Stimulated activated CD8-positive, alpha-beta memory T cell treated with anti-CD3 and anti-CD28 coated beads, Interleukin-4, amount 100 ng/mL, for 48 hours (primary cell): ENCODE measurements at regions not wholly inside any gene's neighbourhood (a gene's known extent, or its start where the extent isn't known, plus 50 kb on each side); places are given as distances from the start of the nearest gene placed in this dataset.
"Not testable (repeated sequence)": the region's sequence is repeated elsewhere in the genome, so short reads cannot be mapped to it uniquely, and the experiment has no call there.

ENCODE experiments used
- DNase-seq: peaks from one replicate; pipeline ENCODE4 v3.0.0-alpha.2; 2020

DNA sequence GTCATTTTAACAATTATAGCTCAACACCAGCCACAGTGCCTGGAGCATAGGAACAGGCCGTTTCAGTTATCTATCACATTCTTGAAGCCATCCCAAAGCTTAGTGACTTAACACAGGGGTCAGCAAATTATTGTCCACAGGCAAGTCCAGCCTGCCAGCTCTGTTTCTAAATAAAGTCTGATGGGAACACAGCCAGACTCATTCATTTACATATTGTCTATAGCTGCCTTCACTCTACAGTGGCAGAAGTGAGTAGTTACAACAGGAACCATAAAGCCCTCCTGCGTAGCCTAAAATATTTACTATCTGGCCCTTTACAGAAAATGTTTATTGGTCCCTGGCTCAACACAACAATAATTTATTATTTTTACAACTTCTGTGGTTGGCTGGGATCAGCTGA, 407.5 kb upstream of the AUTS2 start:
- DNase-seq = no peak

DNA sequence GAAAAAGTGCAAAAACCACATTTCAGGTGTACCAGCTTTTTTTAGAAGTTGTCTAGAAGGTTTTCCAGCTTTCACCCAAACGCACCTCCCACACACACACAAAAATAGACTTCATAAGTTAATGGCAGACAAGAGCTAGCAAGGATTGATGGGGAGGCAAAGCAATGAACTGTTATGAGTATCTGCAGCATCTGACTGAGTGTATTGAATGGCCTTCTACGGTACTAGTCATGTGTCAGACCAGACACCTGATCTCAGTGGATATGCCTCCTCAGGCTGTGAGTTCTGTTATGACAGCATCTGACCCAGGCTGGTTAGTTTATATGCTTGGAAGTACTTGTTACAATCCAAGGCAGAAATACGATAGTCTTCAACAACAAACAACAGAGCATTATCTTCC, 406.1 kb upstream of the AUTS2 start:
- no peak for DNase-seq

DNA sequence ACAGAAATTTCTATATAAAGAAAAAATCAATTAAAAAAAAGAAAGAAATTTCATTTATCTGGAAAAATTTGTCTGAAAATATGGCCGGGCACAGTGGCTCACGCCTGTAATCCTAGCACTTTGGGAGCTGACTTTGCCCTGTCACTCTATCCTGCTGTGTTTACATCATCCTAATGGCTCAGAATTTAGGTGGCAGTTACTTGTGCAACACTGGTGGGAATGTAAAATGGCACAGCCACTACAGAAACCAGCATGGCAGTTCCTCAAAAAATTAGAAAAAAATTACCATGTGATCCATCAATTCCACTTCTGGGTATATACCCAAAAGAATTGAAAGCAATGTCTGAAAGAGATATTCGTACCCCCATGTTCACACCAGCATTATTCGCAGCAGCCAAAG, 405.2 kb upstream of the AUTS2 start:
- no peak for DNase-seq

DNA sequence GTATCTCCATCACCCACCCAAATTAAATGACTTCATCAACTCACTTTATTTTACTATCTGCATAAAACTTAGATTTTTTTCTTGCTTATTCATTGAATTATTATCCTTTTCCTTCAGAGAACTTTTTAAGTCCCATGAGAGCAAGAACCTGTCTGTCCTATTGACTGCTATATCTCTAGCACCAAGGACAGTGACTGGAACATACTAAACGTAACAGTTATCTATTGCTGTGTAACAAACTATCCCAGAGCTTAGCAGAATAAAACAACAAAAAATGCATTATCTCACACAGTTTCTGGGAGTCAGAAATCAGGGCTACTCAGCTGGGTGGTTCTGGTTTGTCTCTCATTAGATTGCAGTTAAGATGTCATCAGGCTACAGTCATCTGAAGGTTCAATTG, 401.7 kb upstream of the AUTS2 start:
- DNase-seq = no peak

DNA sequence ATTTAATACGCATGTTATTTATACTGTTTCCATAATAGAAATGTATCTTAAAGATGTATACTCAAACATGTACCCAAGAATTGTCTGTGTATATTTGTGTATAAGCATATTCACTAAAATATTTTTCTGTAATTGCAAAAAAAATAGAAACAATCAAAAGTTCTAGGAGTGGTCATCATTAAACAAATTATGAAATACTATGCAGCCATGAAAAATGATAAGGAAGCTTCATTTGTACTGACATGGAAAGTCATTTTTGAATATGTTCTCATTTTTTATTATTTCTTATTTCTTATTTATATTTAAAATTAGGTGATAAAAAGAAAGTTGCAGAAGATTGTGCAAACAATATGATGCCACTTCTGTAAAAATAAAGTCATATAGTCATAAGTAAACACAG, 400.0 kb upstream of the AUTS2 start:
- DNase-seq = no peak

DNA sequence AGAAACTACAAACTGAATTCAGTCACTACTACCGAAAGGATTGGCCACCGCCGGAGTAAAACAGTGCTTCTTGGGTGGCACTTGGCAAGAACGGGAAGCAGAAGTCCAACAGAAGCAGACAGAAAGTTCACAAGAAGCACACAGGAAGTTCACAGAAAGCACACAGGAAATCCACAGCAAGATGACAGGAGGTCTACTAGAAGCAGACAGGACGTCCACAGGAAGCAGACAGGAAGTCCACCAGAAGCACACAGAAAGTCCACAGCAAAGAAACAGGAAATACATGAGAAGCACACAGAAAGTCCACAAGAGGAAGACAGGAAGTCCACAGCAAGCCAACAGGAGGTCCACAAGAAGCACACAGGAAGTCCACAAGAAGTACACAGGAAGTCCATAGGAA, 399.2 kb upstream of the AUTS2 start:
- no peak for DNase-seq

DNA sequence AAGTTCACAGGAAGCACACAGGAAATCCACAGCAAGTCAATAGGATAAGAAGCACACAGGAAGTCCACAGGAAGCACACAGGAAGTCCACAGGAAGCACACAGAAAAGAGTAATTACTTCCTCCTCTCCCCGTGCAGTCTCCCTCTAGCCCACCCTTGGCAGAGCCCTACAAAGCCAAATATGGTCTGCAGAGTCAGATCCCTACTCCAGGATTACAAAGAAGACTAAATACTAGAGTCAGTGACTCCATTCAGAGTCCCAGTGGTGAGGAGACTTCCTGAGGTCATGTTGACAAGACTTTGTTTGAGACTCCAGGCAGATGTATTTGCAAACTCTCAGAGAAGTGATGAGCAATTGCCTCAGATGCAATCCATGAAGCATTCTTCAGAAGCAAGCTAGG, 398.6 kb upstream of the AUTS2 start:
- no peak for DNase-seq

DNA sequence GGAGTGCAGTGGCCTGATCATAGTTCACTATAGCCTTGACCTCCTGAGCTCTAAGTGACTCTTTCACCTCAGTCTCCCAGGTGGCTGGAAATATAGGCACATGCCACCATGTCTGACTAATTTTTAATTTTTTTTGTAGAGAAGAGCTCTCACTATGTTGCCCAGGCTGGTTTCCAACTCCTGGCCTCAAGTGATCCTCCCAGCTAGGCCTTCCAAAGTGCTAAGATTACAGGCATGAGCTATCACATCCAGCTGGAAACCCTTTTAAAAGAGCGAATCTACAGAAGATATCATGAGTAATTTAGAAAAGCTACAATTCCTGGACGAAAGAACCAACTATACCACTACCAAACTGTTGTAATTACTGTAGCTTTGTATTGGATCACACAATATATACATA, 394.4 kb upstream of the AUTS2 start:
- no peak for DNase-seq

DNA sequence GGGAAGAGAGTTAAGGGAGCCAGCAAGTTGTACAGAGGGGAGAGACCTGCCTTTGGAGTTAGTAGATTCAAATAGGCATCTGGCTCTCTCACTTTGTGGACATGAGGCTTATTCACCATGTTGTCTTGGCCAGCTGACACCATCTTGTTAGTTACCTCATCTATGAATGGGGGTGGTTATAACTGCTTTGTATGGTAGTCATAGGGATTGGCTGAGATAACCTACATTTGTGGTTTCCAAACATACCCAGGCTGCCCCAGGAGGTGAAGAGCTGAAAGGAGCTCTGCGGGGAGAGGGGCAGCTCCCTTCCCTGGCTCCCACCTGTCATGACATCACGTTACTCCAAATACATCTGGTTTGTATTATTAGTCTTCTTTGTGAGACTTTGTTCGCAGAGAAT, 393.3 kb upstream of the AUTS2 start:
- no peak for DNase-seq

DNA sequence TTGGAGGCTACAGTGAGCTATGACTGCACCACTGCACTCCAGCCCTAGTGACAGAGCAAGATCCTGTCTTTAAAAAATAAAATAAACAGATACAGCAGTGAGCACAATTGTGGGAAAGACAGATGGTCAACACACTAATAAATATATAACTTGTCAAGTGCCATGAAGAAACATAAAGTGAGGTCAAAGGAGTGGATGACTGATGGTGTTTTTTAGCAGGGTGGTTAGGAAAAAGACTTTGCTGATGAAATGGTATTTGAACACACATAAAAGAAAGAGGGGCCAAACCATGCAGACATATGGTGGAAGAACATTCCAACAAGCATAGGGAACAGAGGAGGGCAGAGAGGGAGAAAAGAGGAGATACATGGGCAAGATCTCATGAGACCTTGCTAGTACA, 392.7 kb upstream of the AUTS2 start:
- no peak for DNase-seq

DNA sequence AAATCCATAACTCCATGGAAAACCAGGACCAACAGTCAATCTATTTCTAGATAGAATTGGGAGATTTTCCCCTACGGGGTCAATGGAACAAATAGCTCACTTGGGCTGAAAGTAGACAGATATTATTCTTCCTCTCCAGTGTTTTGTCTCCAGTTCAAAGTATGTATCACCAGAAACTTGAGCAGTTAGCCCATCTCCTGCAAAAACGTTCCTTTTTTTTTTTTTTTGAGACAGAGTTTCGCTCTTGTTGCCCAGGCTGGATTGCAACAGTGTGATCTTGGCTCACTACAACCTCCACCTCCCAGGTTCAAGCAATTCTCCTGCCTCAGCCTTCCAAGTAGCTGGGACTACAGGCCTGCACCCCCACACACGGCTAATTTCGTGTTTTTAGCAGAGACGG, 390.0 kb upstream of the AUTS2 start:
- no peak for DNase-seq

DNA sequence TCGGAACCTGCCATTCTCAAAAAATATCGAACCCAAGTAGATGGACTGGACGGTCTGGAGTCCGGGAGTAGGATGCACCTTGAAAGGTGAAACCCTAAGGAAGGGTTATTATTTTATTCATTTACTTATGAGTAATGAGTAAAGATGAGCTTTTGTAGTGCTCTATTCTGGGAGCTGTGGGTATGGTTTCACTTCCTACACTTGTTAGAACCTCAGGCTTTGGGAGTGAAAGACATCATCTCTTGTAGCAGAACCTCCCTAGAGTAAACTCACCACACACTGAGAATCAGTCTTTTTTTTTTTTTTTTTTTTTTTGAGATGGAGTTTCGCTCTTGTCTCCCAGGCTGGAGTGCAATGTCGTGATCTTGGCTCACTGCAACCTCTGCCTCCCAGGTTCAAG, 389.4 kb upstream of the AUTS2 start:
- no peak for DNase-seq

DNA sequence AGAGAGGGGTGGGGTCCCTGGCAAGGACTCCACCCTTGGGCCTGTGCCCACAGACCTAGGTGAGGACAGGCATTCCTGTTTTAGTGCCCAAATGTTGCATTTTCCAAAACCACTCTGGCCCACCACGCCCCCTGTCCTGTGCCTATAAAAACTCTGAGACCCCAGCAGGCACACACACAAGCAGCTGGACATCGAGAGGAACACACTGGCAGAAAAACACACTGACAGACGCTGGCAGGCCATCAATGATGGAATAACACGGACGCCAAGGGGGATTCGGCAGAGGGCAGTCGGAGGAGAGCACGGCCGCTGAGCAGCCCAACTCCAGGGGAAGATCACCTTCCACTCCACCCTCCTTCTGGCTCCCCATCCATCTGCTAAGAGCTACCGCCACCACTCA, 386.9 kb upstream of the AUTS2 start:
- no peak for DNase-seq

DNA sequence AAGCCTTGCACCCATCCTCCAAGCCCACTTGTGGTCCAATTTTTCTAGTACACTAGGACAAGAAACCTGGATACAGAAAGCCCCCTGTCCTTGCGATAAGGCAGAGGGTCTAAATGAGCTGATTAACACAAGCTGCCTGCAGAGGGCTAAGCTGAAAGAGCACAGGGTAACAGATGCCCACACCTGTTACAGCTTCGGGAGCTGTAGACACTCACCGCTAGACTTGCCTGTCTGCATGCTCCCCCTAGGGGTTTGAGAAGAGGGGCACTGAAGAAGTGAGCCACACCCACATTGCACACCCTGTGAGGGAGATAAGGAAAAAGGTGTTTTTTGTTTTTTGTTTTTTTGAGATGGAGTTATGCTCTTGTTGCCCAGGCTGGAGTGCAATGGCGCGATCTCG, 386.5 kb upstream of the AUTS2 start:
- DNase-seq = no peak

DNA sequence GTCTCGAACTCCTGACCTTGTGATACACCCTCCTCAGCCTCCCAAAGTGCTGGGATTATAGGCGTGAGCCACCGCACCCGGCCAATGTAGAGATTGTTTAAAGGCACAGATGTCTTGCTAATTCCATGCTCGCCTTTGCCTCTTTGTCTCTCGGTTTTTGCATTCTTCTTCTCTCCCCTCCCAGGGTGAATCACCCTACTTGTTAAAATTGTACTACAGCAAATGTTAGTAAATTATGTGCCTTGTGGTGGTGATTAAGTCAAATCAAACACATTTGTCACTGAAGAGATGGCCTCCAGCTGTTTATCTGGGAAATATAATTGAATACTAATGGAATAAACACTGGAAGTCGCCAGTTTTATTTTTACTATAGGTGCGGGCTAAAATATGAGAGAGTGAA, 384.4 kb upstream of the AUTS2 start:
- no peak for DNase-seq

DNA sequence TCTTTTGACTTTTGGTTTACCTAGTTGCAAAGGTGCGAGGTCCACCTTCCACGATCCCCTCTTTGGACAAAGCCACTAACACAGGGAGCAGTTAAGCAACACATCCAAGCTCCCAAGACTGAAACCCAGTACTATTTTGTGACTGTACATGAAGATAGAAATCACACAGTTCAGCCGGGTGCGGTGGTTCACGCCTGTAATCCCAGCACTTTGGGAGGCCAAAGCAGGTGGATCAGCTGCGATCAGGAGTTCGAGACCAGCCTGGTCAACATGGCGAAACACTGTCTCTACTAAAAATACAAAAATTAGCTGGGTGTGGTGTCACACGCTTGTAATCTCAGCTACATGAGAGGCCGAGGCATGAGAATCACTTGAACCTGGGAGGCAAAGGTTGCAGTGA, 382.8 kb upstream of the AUTS2 start:
- DNase-seq = not testable (repeated sequence)

DNA sequence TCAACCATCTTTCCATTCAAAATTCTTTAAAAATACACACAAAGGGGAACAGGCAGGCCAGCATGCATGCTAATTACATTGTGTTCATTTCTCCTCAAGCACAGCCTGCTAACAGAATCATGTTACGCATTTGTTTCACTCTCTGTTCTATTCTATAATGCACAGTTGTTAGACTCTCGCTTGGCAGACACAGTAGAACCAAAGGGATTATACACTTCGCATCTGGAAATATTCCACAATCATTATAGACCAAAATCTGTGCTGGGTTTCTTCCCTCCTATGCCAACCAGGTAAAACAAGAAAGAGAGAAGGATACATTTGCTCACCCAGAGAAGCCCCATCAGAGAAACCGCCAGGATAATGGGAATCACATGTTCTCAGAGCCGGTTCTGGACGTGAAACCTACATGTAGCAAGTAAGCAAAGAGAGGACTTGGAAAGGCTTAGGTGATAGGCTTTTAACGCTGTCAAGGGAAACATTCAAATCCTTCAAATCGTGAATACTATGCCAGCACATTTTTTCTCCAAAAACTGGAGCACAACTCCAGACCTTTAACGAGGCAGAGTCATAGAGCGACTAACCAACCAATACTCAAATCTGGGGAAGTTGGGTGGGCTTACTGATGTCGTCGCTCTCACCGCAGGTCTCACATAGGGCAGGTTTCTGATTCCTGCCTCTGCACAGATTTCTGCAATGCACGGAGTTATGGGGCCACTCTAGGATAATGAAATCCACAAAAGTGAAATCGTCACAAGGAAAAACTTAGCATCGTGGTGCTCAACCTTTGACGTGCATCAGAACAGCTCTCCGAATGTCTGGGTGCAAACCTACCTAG, 380.5 kb upstream of the AUTS2 start:
- DNase-seq = no peak

DNA sequence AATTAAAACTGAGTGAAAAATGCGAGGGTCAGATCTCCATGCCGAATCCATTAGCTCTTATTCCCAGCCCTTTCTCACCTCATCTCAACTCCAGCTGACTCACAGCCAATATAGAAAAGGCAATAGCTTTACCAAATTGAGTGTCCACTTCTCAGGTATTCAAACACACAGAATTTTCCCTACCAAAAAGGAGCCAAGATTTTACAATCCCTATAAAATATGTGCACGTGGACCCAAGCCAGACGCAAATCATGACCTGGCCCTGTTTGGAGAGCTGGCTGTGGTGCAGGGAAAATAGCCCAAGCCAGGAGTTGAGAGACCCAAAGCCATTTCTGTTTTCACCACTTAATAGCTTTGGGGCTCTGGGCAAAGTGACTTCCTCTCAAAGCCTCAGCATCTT, 379.7 kb upstream of the AUTS2 start:
- no peak for DNase-seq

DNA sequence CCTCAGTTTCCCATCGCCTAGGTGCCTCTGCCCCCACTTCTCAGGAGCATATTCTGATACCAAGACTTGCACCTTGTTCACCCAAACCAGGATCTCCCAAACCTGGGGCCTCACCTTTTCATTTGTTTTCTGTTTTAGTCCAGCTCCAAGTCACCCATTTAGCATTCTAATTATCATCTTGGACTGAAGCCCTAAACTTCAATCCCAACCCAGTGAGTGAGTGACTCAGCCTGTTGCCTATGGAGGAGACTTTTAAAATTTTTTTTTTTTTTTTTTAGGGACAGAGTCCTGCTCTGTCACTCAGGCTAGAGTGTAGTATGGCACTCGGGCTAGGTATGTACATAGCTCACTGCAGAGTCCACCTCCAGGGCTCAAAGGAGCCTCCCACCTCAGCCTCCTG, 378.9 kb upstream of the AUTS2 start:
- no peak for DNase-seq

DNA sequence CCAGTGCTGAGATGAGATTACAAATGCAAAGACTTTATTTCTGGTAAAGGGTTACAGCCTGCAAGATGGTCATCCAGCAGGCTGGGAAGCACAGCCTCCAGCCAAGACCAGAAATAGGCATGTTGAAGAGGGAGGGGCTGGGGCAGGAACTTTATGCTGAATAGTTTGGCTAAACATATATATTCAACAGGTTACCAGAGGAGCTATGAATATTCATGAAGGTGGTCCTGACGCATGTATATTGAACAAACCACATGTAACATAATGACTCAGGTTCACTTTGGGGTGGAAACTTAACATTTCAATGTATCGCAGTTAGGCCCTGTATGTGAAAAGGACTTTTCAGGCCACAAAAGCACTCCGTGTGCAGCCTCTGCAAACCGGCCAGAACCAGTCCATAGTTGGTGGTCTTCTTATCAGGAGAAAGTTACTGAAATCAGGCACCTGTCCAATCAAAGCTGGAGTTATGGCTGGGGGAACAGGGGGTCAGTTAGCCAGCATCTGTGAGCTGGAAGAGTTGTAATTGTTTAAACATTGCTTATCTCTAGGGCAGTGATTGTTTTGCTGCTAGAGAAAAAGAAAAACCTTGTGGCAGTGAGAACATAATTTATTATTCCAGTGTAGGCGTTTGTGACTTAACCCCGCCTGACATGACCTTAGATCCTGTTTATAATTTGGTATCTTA, 372.9 kb upstream of the AUTS2 start:
- DNase-seq = no peak

DNA sequence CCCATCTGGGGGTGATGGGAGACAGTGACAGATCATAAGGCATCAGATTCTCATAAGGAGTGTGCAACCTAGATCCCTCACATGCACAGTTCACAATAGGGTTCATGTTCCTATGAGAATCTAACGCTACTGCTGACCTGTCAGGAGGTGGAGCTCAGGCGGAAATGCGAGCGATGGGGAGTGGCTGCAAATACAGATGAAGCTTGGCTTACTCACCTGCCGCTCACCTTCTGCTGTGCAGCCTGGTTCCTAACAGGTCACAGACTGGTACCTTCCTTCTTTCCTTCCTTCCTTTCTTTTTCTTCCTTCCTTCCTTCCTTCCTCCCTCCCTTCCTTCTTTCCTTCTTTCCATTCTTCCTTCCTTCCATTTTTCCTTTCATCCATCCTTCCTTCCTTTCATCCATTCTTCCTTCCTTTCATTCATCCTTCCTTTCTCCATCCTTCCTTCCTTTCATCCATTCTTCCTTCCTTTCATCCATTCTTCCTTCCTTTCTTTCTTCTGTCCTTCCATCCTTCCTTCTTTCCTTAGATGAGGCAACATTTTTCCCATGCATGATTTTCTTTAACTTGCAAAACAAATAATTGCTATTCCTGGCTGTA, 370.0 kb upstream of the AUTS2 start:
- no peak for DNase-seq

DNA sequence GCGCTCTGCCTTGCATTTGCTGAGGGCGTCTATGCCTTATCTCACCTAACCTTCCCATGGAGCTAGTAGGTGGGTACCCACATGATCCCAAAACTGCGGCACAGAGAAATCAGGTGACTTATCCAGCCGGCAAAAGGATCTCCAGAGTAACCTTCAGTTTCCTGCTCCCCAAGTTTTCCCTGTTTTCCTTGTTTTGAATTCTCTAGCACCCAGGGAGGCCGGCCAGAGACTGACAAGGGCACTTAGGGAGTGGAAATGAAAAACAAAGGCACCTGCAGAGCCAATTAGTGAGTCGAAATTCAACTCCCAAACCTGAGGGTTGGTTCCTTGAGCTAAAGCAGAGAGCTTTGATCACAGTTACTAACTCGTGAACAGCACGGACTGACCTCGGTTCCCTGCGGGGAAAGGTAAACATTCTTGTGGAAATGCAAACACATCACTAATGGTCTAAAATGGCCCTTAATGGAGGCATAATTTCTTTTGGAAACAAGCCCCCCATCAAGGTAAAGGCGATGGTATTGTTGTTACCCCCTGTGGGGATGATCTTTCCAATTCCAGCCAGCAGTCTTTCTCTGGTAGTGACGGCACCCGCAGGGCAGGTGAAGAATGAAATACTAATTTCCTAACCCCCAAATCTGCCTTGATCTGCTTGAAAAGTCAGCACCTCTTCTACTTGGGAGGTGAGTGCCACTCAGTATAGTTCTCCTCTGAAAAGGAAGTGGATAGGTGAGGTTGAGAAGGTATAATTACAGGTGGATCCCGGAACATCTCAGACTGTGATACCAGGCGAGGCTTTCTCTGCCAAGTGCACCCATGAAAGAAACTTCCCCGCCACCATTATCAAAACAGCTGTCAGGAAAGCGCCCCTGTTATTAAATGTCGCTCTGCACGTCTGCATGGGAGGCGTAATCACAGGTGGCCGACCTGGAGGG, 365.6 kb upstream of the AUTS2 start:
- DNase-seq = no peak

DNA sequence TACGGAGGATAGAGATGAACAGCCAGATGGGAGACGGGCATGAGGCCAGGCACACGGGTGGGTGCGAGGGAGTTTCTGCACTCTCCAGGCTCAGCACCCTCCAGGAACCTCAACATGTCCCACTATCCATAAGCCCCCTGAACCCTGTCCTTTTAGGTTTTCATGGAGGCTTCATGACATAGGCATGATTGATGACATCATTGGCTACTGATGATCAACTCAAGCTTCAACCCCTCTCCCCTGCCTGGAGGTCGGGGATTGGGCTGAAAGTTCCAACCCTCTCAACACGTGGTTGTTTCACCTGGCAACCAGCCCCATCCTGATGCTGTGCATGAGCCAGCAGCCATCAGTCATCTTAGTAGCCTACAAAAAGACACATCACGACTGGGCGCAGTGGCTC, 360.7 kb upstream of the AUTS2 start:
- no peak for DNase-seq
